Endothelial cell of umbilical vein (primary cell): ENCODE measurements at regions not wholly inside any gene's neighbourhood (a gene's known extent, or its start where the extent isn't known, plus 50 kb on each side); places are given as distances from the start of the nearest gene placed in this dataset.

Experiments
- BruUV-seq: library from RNA; stranded (reverse); fragments of 400-500 nt; replicated peaks from 2 replicates; lab custom pipeline; 2021; lab: Mats Ljungman, UMichigan
- CTCF ChIA-PET: fragments of 300-600, 350-600 bp; sonication (Branson Sonifier 250); formaldehyde crosslinking; loops from one replicate; lab custom pipeline; 2021; ENCODE audit warnings: antibody characterized with exemption, inconsistent platforms; lab: Charles Lee
- POLR2A ChIA-PET: fragments of 300-600, 350-600 bp; sonication (Branson Sonifier 250); formaldehyde crosslinking; loops from one replicate; lab custom pipeline; 2021; ENCODE audit warnings: antibody characterized with exemption, inconsistent platforms; lab: Charles Lee
- DNase-seq: peaks from one replicate; pipeline ENCODE4 v3.0.0-alpha.2; 2011; ENCODE audit warnings: low read depth, low spot score
- FAIRE-seq: peaks from 2 replicates; lab custom pipeline; 2011; peaks lifted over from hg19 to GRCh38; lab: Jason Lieb, UNC
- H2AFZ ChIP-seq: 2 replicates; pipeline ENCODE4 v1.6.0; 2012; ENCODE audit warnings: low read depth, low read length, control low read depth, inconsistent platforms
- H3K27ac ChIP-seq: 2 replicates; pipeline ENCODE4 v1.5.1; 2011; ENCODE audit warnings: low read depth, mild to moderate bottlenecking, control low read depth, low read length, moderate library complexity; ENCODE audit not compliant: insufficient read depth
- H3K27me3 ChIP-seq, 2 experiments: 2 replicates each; pipeline versions ENCODE4 v1.6.0 to v1.6.1; 2011; ENCODE audit warnings: low read length in 2 of 2, mixed read lengths in 1 of 2; ENCODE audit not compliant: control insufficient read depth in 2 of 2, insufficient read depth in 2 of 2
- H3K36me3 ChIP-seq, 2 experiments: 2 replicates in 1 of 2; 3 replicates in 1 of 2; pipeline ENCODE4 v1.5.1; 2011; ENCODE audit warnings: low read length in 2 of 2, mild to moderate bottlenecking in 1 of 2, moderate library complexity in 1 of 2; ENCODE audit not compliant: control insufficient read depth in 2 of 2, insufficient read depth in 2 of 2; ENCODE audit errors: extremely low read depth in 1 of 2
- H3K4me1 ChIP-seq: 3 replicates; pipeline ENCODE4 v1.5.1; 2011; ENCODE audit warnings: mild to moderate bottlenecking, low read length; ENCODE audit not compliant: control insufficient read depth, insufficient read depth; ENCODE audit errors: extremely low read depth
- H3K4me2 ChIP-seq: 2 replicates; pipeline ENCODE4 v1.6.1; 2011; ENCODE audit warnings: low read length, control low read depth, mixed read lengths; ENCODE audit not compliant: insufficient read depth
- H3K4me3 ChIP-seq, 3 experiments: fragments of 200-600 bp in 1 of 3; sonication (generic), shearing (Covaris generic) in 1 of 3; replicated peaks in 1 of 3; 2 replicates each; pipeline ENCODE4 v1.5.1; 2011 to 2016; ENCODE audit warnings: control low read depth in 3 of 3, low read length in 3 of 3, mild to moderate bottlenecking in 2 of 3, inconsistent platforms in 1 of 3, low read depth in 1 of 3, moderate library complexity in 1 of 3; ENCODE audit not compliant: insufficient read depth in 1 of 3
- H3K79me2 ChIP-seq: 2 replicates; pipeline ENCODE4 v1.6.0; 2012; ENCODE audit warnings: low read length, inconsistent platforms; ENCODE audit not compliant: control insufficient read depth, insufficient read depth
- H3K9ac ChIP-seq: replicated peaks from 2 replicates; pipeline ENCODE3; 2011; ENCODE audit warnings: low read length, control low read depth; ENCODE audit not compliant: insufficient read depth; ENCODE audit errors: extremely low read depth
- H3K9me1 ChIP-seq: replicated peaks from 3 replicates; pipeline ENCODE4 v1.6.0; 2011; ENCODE audit warnings: mild to moderate bottlenecking, low read length; ENCODE audit not compliant: control insufficient read depth, insufficient read depth; ENCODE audit errors: extremely low read depth
- H3K9me3 ChIP-seq: replicated peaks from 2 replicates; pipeline ENCODE4 v1.5.1; 2012; ENCODE audit warnings: low read length, inconsistent platforms; ENCODE audit not compliant: control insufficient read depth, insufficient read depth
- H4K20me1 ChIP-seq: replicated peaks from 2 replicates; pipeline ENCODE3; 2011; ENCODE audit warnings: mild to moderate bottlenecking, low read length; ENCODE audit not compliant: control insufficient read depth, insufficient read depth; ENCODE audit errors: extremely low read depth
- EZH2 ChIP-seq: IDR thresholded peaks from 2 replicates; pipeline ENCODE4 v1.6.1; 2012; ENCODE audit warnings: borderline replicate concordance, low read depth, mild to moderate bottlenecking, moderate library complexity, low read length, inconsistent platforms; ENCODE audit not compliant: severe bottlenecking
- FOS ChIP-seq: IDR thresholded peaks from 2 replicates; pipeline ENCODE4 v1.6.1; 2011; ENCODE audit warnings: mild to moderate bottlenecking, low read length, moderate library complexity, borderline replicate concordance; ENCODE audit not compliant: insufficient read depth
- GATA2 ChIP-seq: IDR thresholded peaks from 2 replicates; pipeline ENCODE4 v1.7.0; 2011; ENCODE audit warnings: low read depth, mild to moderate bottlenecking, moderate library complexity, mixed read lengths, low read length; ENCODE audit not compliant: insufficient read length, insufficient read depth
- JUN ChIP-seq: IDR thresholded peaks from 2 replicates; pipeline ENCODE4 v1.6.1; 2011; ENCODE audit warnings: borderline replicate concordance, low read depth; ENCODE audit not compliant: insufficient read length, insufficient read depth
- MAX ChIP-seq: IDR thresholded peaks from 2 replicates; pipeline ENCODE4 v1.6.1; 2011; ENCODE audit not compliant: insufficient read depth, insufficient read length
- MYC ChIP-seq: IDR thresholded peaks from one replicate; pipeline ENCODE4 v1.6.1; 2011; ENCODE audit warnings: mild to moderate bottlenecking, low read depth, low read length
- POLR2A ChIP-seq: IDR thresholded peaks from 2 replicates; pipeline ENCODE4 v1.6.1; 2012; ENCODE audit warnings: low read depth, mild to moderate bottlenecking, control low read depth, low read length
- POLR2AphosphoS5 ChIP-seq: IDR thresholded peaks from 2 replicates; pipeline ENCODE4 v1.6.1; 2012; ENCODE audit warnings: low read depth, mild to moderate bottlenecking, control low read depth, low read length, moderate library complexity; ENCODE audit not compliant: insufficient read depth
- dilution Hi-C: fragments of 300-500 bp; cut with MboI; formaldehyde crosslinking; loops from one replicate; pipeline ENCODE4 v1.15.0; 2019; ENCODE audit warnings: low sequenced_read_pairs; ENCODE audit not compliant: extremely low pct_ligation_motif_present
- intact Hi-C: fragments of 100-400 bp; cut with micrococcal nuclease; formaldehyde crosslinking; loops from one replicate; pipeline ENCODE4 v1.10.0; 2022
- TF ChIP-seq, protein P1 (sequence below), 2 donors: IDR thresholded peaks; 1 replicate in 1 of 2; 2 replicates in 1 of 2; pipeline ENCODE4 v1.5.1; 2011; ENCODE audit warnings: low read length in 2 of 2, mild to moderate bottlenecking in 2 of 2, moderate library complexity in 2 of 2, control low read depth in 1 of 2, inconsistent platforms in 1 of 2, low read depth in 1 of 2; ENCODE audit not compliant: insufficient read depth in 1 of 2; ENCODE audit errors: extremely low read depth in 1 of 2

- Histone ChIP-seq H4K20me1 (no peaks in the 10 kb centered on the region), H3K4me2 (no peak overlapping the region), H3K4me3 (no peak overlapping the region), H3K9ac (no peak overlapping the region), H3K9me3 (no peaks in the 10 kb centered on the region), H3K9me1 (no peaks in the 10 kb centered on the region), H3K27me3 (no peaks in the 10 kb centered on the region), H3K79me2 (no peaks in the 10 kb centered on the region), H3K36me3 (no peaks in the 10 kb centered on the region), H3K27ac (no peak overlapping the region), H3K4me1 (peaks cover 3% of the 10 kb centered on the region), H2AFZ (no peak overlapping the region)
- POLR2A ChIA-PET: no interaction called here
- peak; percentile 42 for FAIRE-seq
- TF ChIP-seq POLR2A: no peak
- TF ChIP-seq MYC: no peak
- TF ChIP-seq EZH2: no peak
- TF ChIP-seq GATA2: no peak
- intact Hi-C loops: no loop called here
- CTCF ChIA-PET: interaction anchor here (0.6 kb wide), 1 partner anchor 172 kb away, joined by 3 read pairs; no protein-coding TSS in a partner anchor
- BruUV-seq: no TSS peak
- dilution Hi-C loops: no loop called here
- no peak for DNase-seq
Measured at GRCh38 chr2:133732982-133733900, 165.0 kb upstream of the NCKAP5 start.

- POLR2A ChIA-PET: no interaction called here
- H3K27ac ChIP-seq: no peak overlapping the region
Measured at GRCh38 chr2:133733901-133734255, 165.6 kb upstream of the NCKAP5 start.

More at GRCh38 chr2:133733901-133734255, 165.6 kb upstream of the NCKAP5 start:
- H3K9me1 ChIP-seq: no peaks in the 10 kb centered on the region
- intact Hi-C loops (no loop called here), dilution Hi-C loops (no loop called here)
- H3K27me3 ChIP-seq: no peaks in the 10 kb centered on the region
- no peak overlapping the region for H3K4me2 ChIP-seq
- TF ChIP-seq JUN (no peak), EZH2 (no peak), MAX (no peak), FOS (no peak), MYC (no peak), POLR2AphosphoS5 (no peak), POLR2A (no peak), GATA2 (no peak)
- TF ChIP-seq, protein P1, sequence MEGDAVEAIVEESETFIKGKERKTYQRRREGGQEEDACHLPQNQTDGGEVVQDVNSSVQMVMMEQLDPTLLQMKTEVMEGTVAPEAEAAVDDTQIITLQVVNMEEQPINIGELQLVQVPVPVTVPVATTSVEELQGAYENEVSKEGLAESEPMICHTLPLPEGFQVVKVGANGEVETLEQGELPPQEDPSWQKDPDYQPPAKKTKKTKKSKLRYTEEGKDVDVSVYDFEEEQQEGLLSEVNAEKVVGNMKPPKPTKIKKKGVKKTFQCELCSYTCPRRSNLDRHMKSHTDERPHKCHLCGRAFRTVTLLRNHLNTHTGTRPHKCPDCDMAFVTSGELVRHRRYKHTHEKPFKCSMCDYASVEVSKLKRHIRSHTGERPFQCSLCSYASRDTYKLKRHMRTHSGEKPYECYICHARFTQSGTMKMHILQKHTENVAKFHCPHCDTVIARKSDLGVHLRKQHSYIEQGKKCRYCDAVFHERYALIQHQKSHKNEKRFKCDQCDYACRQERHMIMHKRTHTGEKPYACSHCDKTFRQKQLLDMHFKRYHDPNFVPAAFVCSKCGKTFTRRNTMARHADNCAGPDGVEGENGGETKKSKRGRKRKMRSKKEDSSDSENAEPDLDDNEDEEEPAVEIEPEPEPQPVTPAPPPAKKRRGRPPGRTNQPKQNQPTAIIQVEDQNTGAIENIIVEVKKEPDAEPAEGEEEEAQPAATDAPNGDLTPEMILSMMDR (IDR thresholded peaks at IDR 0.05; ENCODE audit: extremely low read depth in 1 of 2, insufficient read depth in 1 of 2, low read depth in 1 of 2, low read length in 2 of 2): no peak
- H3K9ac ChIP-seq: no peak overlapping the region
- BruUV-seq: no TSS peak
- H3K79me2 ChIP-seq: no peaks in the 10 kb centered on the region
- FAIRE-seq (no peak), DNase-seq (no peak)
- H3K36me3 ChIP-seq: no peaks in the 10 kb centered on the region
- H4K20me1 ChIP-seq: no peaks in the 10 kb centered on the region
- CTCF ChIA-PET: interaction anchor here (0.6 kb wide), 1 partner anchor 173 kb away, joined by 3 read pairs; no protein-coding TSS in a partner anchor
- peaks cover 3% of the 10 kb centered on the region for H3K4me1 ChIP-seq
- H3K4me3 ChIP-seq: no peak overlapping the region
- H2AFZ ChIP-seq: no peak overlapping the region
- no peaks in the 10 kb centered on the region for H3K9me3 ChIP-seq
